ENCODE measurements at regions not wholly inside any gene's neighbourhood (a gene's known extent, or its start where the extent isn't known, plus 50 kb on each side); places are given as distances from the start of the nearest gene placed in this dataset.

DNA sequence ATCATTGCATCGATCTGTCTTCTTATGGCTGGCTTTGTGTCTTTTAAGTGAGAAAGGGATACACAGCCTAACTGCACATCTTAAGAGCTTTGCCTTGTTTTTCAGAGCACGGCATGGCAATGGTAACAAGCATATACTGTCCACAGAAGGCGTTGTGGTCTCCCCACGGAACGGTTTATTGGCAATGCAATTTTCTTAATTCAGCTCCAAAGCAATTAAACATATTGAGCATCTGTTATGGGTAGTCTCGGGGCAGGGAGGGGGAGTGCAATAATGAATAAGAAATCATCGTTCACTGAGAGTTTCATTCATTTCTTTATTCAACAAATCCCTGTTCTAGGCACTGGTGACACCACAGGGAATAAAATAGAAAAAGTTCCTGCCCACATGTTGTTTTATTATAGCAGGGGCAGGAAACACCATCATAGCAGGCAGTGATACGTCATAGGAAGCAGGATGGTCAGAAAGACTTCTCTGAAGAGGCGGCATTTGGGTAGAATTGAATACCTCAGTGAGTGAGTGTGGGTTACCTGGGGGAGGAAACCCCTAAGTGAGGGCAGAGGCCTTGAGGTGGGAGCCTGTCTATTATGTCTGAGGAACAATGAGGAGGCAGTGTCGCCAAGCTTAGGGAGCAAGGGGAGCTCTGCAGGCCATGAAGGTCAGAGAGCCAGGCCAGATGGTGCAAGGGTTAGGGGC is 185.7 kb upstream of the KL start:
- H2AFZ ChIP-seq (ENCODE audit: low read length): no peak overlapping the region
- H3F3A ChIP-seq (ENCODE audit: low read depth): no peaks in the 10 kb centered on the region
- H3K27me3 ChIP-seq (ENCODE audit: insufficient read depth, low read length, poor library complexity, severe bottlenecking): no peaks in the 10 kb centered on the region
- H3K9me2 ChIP-seq (replicated peaks; ENCODE audit: low read depth, low read length): no peaks in the 10 kb centered on the region
- no peaks in the 10 kb centered on the region for H3K36me3 ChIP-seq (ENCODE audit: insufficient read depth, low read length)
- no peak overlapping the region for H3K4me3 ChIP-seq (ENCODE audit: low read length, poor library complexity, severe bottlenecking)
- no peak overlapping the region for H3K9ac ChIP-seq (ENCODE audit: low read depth, low read length, poor library complexity, severe bottlenecking)
- H3K4me2 ChIP-seq (ENCODE audit: low read depth, low read length, poor library complexity, severe bottlenecking): no peak overlapping the region
- H4K20me1 ChIP-seq (ENCODE audit: insufficient read depth, low read length, poor library complexity, severe bottlenecking): no peaks in the 10 kb centered on the region
- H3K9me3 ChIP-seq (ENCODE audit: insufficient read depth, low read depth, low read length): no peaks in the 10 kb centered on the region
- no peaks in the 10 kb centered on the region for H3K79me2 ChIP-seq (ENCODE audit: insufficient read depth, low read length)
- no peaks in the 10 kb centered on the region for H3K4me1 ChIP-seq (ENCODE audit: insufficient read depth, low read length, poor library complexity, severe bottlenecking)
- no peak for TF ChIP-seq EZH2phosphoT487 (IDR thresholded peaks at IDR 0.05; ENCODE audit: borderline replicate concordance)
- TF ChIP-seq, protein P1, sequence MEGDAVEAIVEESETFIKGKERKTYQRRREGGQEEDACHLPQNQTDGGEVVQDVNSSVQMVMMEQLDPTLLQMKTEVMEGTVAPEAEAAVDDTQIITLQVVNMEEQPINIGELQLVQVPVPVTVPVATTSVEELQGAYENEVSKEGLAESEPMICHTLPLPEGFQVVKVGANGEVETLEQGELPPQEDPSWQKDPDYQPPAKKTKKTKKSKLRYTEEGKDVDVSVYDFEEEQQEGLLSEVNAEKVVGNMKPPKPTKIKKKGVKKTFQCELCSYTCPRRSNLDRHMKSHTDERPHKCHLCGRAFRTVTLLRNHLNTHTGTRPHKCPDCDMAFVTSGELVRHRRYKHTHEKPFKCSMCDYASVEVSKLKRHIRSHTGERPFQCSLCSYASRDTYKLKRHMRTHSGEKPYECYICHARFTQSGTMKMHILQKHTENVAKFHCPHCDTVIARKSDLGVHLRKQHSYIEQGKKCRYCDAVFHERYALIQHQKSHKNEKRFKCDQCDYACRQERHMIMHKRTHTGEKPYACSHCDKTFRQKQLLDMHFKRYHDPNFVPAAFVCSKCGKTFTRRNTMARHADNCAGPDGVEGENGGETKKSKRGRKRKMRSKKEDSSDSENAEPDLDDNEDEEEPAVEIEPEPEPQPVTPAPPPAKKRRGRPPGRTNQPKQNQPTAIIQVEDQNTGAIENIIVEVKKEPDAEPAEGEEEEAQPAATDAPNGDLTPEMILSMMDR (conservative IDR thresholded peaks at IDR 0.05; ENCODE audit: low read length): no peak

DNA sequence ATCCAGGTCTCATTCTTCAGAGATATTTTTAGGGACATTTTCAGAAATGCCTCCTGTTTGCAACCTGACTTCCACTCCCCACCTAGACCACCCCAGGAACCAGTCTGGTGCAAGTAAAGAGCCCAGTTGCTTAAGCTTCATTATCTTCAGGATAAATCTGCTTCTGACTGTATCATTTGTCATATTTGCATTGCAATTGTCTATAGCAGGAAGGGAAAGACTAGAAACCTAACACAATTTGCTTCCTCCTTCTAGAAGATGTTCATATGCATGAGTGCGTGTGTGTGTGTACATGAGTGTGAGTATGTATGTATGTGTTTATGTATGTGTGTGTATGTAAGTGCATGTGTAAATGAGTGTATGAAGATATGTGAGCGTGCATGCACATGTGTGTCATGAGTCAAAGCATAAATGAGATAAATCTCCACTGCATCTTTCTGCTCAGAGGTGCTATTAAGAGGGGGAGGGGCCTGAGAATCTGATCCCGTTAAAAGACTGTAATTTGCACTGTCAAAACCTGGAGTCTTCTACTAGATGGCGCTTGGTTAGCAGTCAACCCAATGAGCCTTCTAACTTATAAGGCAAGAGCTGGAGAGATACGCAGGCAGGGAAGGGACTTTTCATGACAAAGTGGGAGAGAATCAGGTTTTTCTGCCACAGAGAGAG is 178.8 kb upstream of the KL start:
- Histone ChIP-seq H3K36me3 (ENCODE audit: insufficient read depth, low read length) (no peaks in the 10 kb centered on the region), H3F3A (ENCODE audit: low read depth) (no peaks in the 10 kb centered on the region), H3K79me2 (ENCODE audit: insufficient read depth, low read length) (no peaks in the 10 kb centered on the region), H3K4me1 (ENCODE audit: insufficient read depth, low read length, poor library complexity, severe bottlenecking) (no peaks in the 10 kb centered on the region), H3K27me3 (ENCODE audit: insufficient read depth, low read length, poor library complexity, severe bottlenecking) (no peaks in the 10 kb centered on the region), H3K9me2 (replicated peaks; ENCODE audit: low read depth, low read length) (no peaks in the 10 kb centered on the region), H3K9ac (ENCODE audit: low read depth, low read length, poor library complexity, severe bottlenecking) (no peak overlapping the region), H3K4me2 (ENCODE audit: low read depth, low read length, poor library complexity, severe bottlenecking) (no peak overlapping the region), H4K20me1 (ENCODE audit: insufficient read depth, low read length, poor library complexity, severe bottlenecking) (no peaks in the 10 kb centered on the region), H3K9me3 (ENCODE audit: insufficient read depth, low read depth, low read length) (no peaks in the 10 kb centered on the region), H2AFZ (ENCODE audit: low read length) (no peak overlapping the region), H3K4me3 (ENCODE audit: low read length, poor library complexity, severe bottlenecking) (no peak overlapping the region)
- TF ChIP-seq, protein P1 (conservative IDR thresholded peaks at IDR 0.05; ENCODE audit: low read length): no peak
- no peak for TF ChIP-seq EZH2phosphoT487 (IDR thresholded peaks at IDR 0.05; ENCODE audit: borderline replicate concordance)

DNA sequence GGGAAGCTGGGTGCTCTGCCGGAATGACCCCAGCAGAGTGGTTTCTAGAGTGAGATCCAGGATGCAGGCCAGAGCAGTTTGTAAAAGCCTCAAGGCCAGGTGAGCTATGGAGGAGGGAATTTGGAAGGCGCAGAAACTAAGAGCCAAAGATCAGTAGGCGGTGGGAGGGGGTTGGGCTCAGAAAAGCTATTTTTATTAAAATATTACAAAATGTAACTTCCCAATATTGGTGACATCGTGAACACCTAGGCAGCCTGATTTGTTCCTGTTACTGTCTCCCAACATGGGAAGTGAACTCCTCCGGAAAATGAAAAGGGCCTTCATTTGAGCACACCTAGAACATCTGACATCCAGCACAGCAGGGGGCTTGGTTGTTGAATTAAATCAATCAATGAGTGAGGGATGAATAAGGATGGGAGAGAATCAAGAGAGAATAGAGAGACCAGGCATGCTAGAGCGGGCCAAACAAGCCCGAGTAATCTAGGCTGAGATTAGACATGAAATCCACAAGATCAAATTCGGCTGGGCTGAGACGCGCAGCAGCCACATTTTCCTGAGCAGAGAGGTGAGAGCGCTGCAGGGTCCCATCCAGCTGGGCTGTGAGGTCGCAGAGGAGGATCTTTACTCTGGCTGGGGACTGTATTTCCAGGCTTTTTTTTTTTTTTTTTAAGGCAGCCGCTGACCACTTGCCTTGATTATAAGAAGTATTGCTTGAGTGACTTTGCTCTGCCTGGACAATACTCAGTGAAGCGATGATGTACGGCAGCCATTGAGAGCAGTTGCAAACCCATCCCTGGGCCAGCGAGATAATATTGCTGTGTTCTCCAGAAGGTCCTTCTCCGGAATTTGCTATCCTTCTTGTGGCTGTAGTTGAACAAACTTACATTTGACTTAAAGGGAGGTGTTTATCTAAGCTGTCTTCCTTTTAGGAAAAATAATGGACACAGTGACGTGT is 178.0 kb upstream of the KL start:
- no peak overlapping the region for H3K9ac ChIP-seq (ENCODE audit: low read depth, low read length, poor library complexity, severe bottlenecking)
- H3K4me3 ChIP-seq (ENCODE audit: low read length, poor library complexity, severe bottlenecking): no peak overlapping the region
- no peaks in the 10 kb centered on the region for H3K9me2 ChIP-seq (replicated peaks; ENCODE audit: low read depth, low read length)
- no peak overlapping the region for H2AFZ ChIP-seq (ENCODE audit: low read length)
- no peaks in the 10 kb centered on the region for H4K20me1 ChIP-seq (ENCODE audit: insufficient read depth, low read length, poor library complexity, severe bottlenecking)
- H3K4me1 ChIP-seq (ENCODE audit: insufficient read depth, low read length, poor library complexity, severe bottlenecking): no peaks in the 10 kb centered on the region
- H3K36me3 ChIP-seq (ENCODE audit: insufficient read depth, low read length): no peaks in the 10 kb centered on the region
- no peaks in the 10 kb centered on the region for H3K27me3 ChIP-seq (ENCODE audit: insufficient read depth, low read length, poor library complexity, severe bottlenecking)
- no peaks in the 10 kb centered on the region for H3K9me3 ChIP-seq (ENCODE audit: insufficient read depth, low read depth, low read length)
- H3F3A ChIP-seq (ENCODE audit: low read depth): no peaks in the 10 kb centered on the region
- H3K4me2 ChIP-seq (ENCODE audit: low read depth, low read length, poor library complexity, severe bottlenecking): no peak overlapping the region
- TF ChIP-seq EZH2phosphoT487 (IDR thresholded peaks at IDR 0.05; ENCODE audit: borderline replicate concordance): no peak
- TF ChIP-seq, protein P1 (conservative IDR thresholded peaks at IDR 0.05; ENCODE audit: low read length): no peak
- H3K79me2 ChIP-seq (ENCODE audit: insufficient read depth, low read length): no peaks in the 10 kb centered on the region
